ENCODE measurements at regions not wholly inside any gene's neighbourhood (a gene's known extent, or its start where the extent isn't known, plus 50 kb on each side); places are given as distances from the start of the nearest gene placed in this dataset.

DNA sequence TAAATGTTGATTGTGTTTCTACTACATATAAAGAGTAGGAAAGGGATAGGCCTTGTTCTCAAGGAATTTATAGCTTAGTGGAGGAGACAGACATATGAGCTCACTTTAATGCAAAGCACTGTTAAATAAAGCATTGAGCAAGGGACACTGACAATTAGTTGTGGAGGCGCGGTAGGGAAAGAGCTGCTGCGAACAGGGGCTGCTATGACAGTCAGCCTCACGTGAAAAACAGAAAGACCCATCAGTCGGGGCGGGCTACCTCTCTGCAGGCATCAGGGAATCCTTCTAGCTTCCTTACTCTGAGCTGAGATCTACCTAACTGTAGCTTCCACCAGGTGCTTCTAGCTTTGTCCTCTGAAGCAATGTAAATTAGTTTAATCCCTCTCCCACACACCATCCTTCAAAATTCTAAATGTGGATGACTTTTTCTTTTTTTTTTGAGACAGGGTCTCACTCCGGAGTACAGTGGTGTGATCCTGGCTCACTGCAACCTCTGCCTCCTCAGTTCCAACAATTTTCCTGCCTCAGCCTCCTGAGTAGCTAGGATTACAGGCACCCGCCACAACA lies 129.9 kb upstream of the ZFHX3 start (continued):
- TF ChIP-seq NR2C2 (IDR thresholded peaks at IDR 0.05; ENCODE audit: borderline replicate concordance, control insufficient read depth, insufficient read length, low read depth) (no peak), RAD21 (IDR thresholded peaks at IDR 0.05; ENCODE audit: insufficient read depth, low read depth, low read length) (no peak)
- TF ChIP-seq, protein P1, sequence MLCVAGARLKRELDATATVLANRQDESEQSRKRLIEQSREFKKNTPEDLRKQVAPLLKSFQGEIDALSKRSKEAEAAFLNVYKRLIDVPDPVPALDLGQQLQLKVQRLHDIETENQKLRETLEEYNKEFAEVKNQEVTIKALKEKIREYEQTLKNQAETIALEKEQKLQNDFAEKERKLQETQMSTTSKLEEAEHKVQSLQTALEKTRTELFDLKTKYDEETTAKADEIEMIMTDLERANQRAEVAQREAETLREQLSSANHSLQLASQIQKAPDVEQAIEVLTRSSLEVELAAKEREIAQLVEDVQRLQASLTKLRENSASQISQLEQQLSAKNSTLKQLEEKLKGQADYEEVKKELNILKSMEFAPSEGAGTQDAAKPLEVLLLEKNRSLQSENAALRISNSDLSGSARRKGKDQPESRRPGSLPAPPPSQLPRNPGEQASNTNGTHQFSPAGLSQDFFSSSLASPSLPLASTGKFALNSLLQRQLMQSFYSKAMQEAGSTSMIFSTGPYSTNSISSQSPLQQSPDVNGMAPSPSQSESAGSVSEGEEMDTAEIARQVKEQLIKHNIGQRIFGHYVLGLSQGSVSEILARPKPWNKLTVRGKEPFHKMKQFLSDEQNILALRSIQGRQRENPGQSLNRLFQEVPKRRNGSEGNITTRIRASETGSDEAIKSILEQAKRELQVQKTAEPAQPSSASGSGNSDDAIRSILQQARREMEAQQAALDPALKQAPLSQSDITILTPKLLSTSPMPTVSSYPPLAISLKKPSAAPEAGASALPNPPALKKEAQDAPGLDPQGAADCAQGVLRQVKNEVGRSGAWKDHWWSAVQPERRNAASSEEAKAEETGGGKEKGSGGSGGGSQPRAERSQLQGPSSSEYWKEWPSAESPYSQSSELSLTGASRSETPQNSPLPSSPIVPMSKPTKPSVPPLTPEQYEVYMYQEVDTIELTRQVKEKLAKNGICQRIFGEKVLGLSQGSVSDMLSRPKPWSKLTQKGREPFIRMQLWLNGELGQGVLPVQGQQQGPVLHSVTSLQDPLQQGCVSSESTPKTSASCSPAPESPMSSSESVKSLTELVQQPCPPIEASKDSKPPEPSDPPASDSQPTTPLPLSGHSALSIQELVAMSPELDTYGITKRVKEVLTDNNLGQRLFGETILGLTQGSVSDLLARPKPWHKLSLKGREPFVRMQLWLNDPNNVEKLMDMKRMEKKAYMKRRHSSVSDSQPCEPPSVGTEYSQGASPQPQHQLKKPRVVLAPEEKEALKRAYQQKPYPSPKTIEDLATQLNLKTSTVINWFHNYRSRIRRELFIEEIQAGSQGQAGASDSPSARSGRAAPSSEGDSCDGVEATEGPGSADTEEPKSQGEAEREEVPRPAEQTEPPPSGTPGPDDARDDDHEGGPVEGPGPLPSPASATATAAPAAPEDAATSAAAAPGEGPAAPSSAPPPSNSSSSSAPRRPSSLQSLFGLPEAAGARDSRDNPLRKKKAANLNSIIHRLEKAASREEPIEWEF (IDR thresholded peaks at IDR 0.05; ENCODE audit: insufficient replicate concordance, low read depth, low read length), result no peak

DNA sequence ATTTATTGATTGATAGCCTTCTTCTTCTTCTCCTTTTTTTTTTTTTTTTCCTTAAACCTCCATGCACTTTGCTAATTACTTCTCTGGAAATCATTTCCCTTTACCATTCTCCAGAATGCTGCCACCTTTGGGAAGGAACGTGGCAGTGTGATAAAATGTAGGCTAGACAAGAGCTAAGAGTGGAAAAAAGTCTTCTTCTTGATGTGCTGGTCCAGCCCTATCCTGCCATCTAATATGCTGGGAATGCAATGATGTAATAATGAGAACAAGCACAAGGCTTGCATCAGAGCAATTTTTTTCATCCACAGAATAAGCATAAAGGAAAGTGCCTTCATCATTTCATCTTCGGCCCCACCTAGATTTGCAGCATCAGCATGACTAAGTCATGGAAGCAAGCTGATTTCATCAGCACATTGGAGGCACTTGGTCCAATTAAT lies 128.7 kb upstream of the ZFHX3 start:
- in situ Hi-C loops (cut with MboI) (no loop called here), intact Hi-C loops (cut with micrococcal nuclease; ENCODE audit: unreplicated experiment) (no loop called here)
- no peaks in the 10 kb centered on the region for H4K20me1 ChIP-seq (ENCODE audit: control insufficient read depth, insufficient read depth)
- SMC1A ChIA-PET (ENCODE audit: uncharacterized antibody, unreplicated experiment), result interaction anchor here (1.0 kb wide), 1 partner anchor 27 kb away, joined by 3 read pairs; no protein-coding TSS in a partner anchor
- RAD21 ChIA-PET (ENCODE audit: unreplicated experiment), result no interaction called here
- CTCF ChIA-PET, result no interaction called here
- WGBS (ENCODE audit: insufficient coverage, insufficient replicate concordance, low lambda C conversion rate, missing lambda C conversion rate), result 0% methylated on average over 2 of the region's 2 CpGs
- no peaks in the 10 kb centered on the region for H3K4me1 ChIP-seq (ENCODE audit: control insufficient read depth, insufficient read depth, low read length)
- no peak overlapping the region for H3K4me2 ChIP-seq (ENCODE audit: control insufficient read depth, insufficient read depth)
- H3K36me3 ChIP-seq (ENCODE audit: control insufficient read depth in 2 of 2, insufficient read depth in 2 of 2, low read length in 1 of 2), result no peaks in the 10 kb centered on the region
- no peaks in the 10 kb centered on the region for H3K27me3 ChIP-seq (replicated peaks in 1 of 2; ENCODE audit: control insufficient read depth in 2 of 2, insufficient read depth in 2 of 2, low read length in 1 of 2)
- H3K79me2 ChIP-seq (ENCODE audit: control insufficient read depth, insufficient read depth, low read length), result no peaks in the 10 kb centered on the region
- ATAC-seq, result no peak
- no peak overlapping the region for H3K4me3 ChIP-seq
- no peaks in the 10 kb centered on the region for H3K9me3 ChIP-seq (replicated peaks; ENCODE audit: control insufficient read depth, insufficient read depth, low read length)
- POLR2A ChIA-PET, result no interaction called here
- no TSS peak for BruUV-seq (replicated peaks)
- H3K27ac ChIP-seq (ENCODE audit: control insufficient read depth, insufficient read depth), result no peak overlapping the region
- no peak overlapping the region for H2AFZ ChIP-seq (ENCODE audit: control insufficient read depth, low read depth, low read length)
- no peak overlapping the region for H3K9ac ChIP-seq (ENCODE audit: control insufficient read depth, insufficient read depth, low read length)
- no peak for FAIRE-seq
- no peak for DNase-seq (ENCODE audit: low read depth, low spot score)
- TF ChIP-seq PAX5 (IDR thresholded peaks at IDR 0.05; ENCODE audit: borderline replicate concordance, low read depth, low read length), result no peak
- no peak for TF ChIP-seq NR2C1 (IDR thresholded peaks at IDR 0.05)
- no peak for TF ChIP-seq NFXL1 (IDR thresholded peaks at IDR 0.05; ENCODE audit: borderline replicate concordance)
